ENCODE measurements at regions not wholly inside any gene's neighbourhood (a gene's known extent, or its start where the extent isn't known, plus 50 kb on each side); places are given as distances from the start of the nearest gene placed in this dataset.

DNA sequence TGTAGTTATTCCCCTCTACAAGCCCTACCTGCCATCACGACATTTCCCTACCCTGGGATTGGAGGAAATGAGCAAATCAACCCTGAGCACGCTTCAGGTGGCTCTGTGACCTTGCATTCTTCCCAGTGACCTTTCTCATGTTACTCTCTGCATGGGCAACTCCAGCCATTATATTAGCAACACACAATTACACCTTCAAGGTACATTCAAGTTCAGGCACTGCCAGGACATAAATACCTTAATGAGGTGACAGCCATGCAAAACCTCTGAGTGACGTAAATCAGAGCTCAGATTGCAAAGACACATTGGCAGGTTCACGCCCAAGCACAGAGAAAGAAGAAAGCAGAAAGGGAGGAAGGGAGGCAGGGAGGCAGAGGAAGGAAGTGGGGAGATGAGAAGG, 68.7 kb upstream of the ALK start:
- peak; percentile 77 for DNase-seq (ENCODE audit: extremely low spot score)
- Histone ChIP-seq H3K4me1 (no peaks in the 10 kb centered on the region), H3K9me3 (no peaks in the 10 kb centered on the region), H3K27me3 (peaks cover 0 to 8% (median 0%) of the 10 kb centered on the region in 4 donors), H3K4me3 (no peak overlapping the region), H3K36me3 (no peaks in the 10 kb centered on the region), H3K27ac (replicated peaks in 1 of 4) (no peak overlapping the region)
- intact Hi-C loops (cut with DNase I): no loop called here
- TF ChIP-seq, protein P1, sequence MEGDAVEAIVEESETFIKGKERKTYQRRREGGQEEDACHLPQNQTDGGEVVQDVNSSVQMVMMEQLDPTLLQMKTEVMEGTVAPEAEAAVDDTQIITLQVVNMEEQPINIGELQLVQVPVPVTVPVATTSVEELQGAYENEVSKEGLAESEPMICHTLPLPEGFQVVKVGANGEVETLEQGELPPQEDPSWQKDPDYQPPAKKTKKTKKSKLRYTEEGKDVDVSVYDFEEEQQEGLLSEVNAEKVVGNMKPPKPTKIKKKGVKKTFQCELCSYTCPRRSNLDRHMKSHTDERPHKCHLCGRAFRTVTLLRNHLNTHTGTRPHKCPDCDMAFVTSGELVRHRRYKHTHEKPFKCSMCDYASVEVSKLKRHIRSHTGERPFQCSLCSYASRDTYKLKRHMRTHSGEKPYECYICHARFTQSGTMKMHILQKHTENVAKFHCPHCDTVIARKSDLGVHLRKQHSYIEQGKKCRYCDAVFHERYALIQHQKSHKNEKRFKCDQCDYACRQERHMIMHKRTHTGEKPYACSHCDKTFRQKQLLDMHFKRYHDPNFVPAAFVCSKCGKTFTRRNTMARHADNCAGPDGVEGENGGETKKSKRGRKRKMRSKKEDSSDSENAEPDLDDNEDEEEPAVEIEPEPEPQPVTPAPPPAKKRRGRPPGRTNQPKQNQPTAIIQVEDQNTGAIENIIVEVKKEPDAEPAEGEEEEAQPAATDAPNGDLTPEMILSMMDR (IDR thresholded peaks at IDR 0.05): no peak
- TF ChIP-seq POLR2AphosphoS5 (IDR thresholded peaks at IDR 0.05) (no peak), POLR2A (IDR thresholded peaks at IDR 0.05; ENCODE audit: low read depth) (no peak), EP300 (IDR thresholded peaks at IDR 0.05) (no peak)
- 63% methylated on average over 4 of the region's 4 CpGs for WGBS

- WGBS: 71% methylated on average over 3 of the region's 3 CpGs
- no peaks in the 10 kb centered on the region for H3K4me1 ChIP-seq
- H3K9me3 ChIP-seq: no peaks in the 10 kb centered on the region
- H3K27ac ChIP-seq (replicated peaks in 1 of 4): no peak overlapping the region
- peak; percentile 66 for DNase-seq (ENCODE audit: extremely low spot score)
- peaks cover 0 to 12% (median 0%) of the 10 kb centered on the region in 4 donors for H3K27me3 ChIP-seq
- no peak overlapping the region for H3K4me3 ChIP-seq
- intact Hi-C loops (cut with DNase I): no loop called here
- TF ChIP-seq, protein P1 (IDR thresholded peaks at IDR 0.05): no peak
- no peak for TF ChIP-seq EP300 (IDR thresholded peaks at IDR 0.05)
- no peak for TF ChIP-seq POLR2A (IDR thresholded peaks at IDR 0.05; ENCODE audit: low read depth)
- no peak for TF ChIP-seq POLR2AphosphoS5 (IDR thresholded peaks at IDR 0.05)
- no peaks in the 10 kb centered on the region for H3K36me3 ChIP-seq
Measured at GRCh38 chr2:29991086-29991485, 69.7 kb upstream of the ALK start.

- peaks cover 0 to 10% (median 0%) of the 10 kb centered on the region in 4 donors for H3K27me3 ChIP-seq
- H3K9me3 ChIP-seq: peaks cover 0 to 19% (median 5%) of the 10 kb centered on the region in 4 donors
- no peaks in the 10 kb centered on the region for H3K4me1 ChIP-seq
- TF ChIP-seq, protein P1 (IDR thresholded peaks at IDR 0.05): no peak
- TF ChIP-seq EP300 (IDR thresholded peaks at IDR 0.05): no peak
- TF ChIP-seq POLR2AphosphoS5 (IDR thresholded peaks at IDR 0.05): no peak
- TF ChIP-seq POLR2A (IDR thresholded peaks at IDR 0.05; ENCODE audit: low read depth): no peak
- peak; percentile 70 for DNase-seq (ENCODE audit: extremely low spot score)
- H3K36me3 ChIP-seq: no peaks in the 10 kb centered on the region
- WGBS: 59% methylated on average over 1 of the region's 1 CpG
- no peak overlapping the region for H3K27ac ChIP-seq (replicated peaks in 1 of 4)
- H3K4me3 ChIP-seq: no peak overlapping the region
- intact Hi-C loops (cut with DNase I): no loop called here
Measured at GRCh38 chr2:29995241-29995640, 73.9 kb upstream of the ALK start.

DNA sequence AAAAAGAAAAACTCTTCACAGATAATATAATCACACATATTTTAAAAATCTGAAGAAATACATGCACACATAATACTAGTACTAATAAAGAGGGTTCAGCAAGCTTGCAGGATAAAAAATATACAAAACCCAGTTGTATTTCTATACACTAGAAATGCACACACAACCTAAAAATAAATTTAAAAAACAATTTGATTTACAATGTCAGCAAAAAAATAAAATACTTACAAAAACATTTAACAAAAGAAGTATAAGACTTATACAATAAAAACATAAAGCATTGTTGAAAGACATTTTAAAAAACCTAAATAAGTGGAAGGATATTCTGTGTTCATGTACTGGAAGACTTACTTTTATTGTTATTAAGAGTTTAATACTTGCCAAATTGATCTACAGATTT, 81.7 kb upstream of the ALK start:
- no peaks in the 10 kb centered on the region for H3K36me3 ChIP-seq
- no peak overlapping the region for H3K27ac ChIP-seq (replicated peaks in 1 of 4)
- no peak for DNase-seq (ENCODE audit: extremely low spot score)
- no peaks in the 10 kb centered on the region for H3K27me3 ChIP-seq
- TF ChIP-seq EP300 (IDR thresholded peaks at IDR 0.05) (no peak), POLR2A (IDR thresholded peaks at IDR 0.05; ENCODE audit: low read depth) (no peak), POLR2AphosphoS5 (IDR thresholded peaks at IDR 0.05) (no peak)
- TF ChIP-seq, protein P1 (IDR thresholded peaks at IDR 0.05): no peak
- H3K4me1 ChIP-seq: no peaks in the 10 kb centered on the region
- intact Hi-C loops (cut with DNase I): no loop called here
- H3K4me3 ChIP-seq: no peak overlapping the region
- peaks cover 0 to 18% (median 5%) of the 10 kb centered on the region in 4 donors for H3K9me3 ChIP-seq

GRCh38 chr2:30022444-30023071, 101.2 kb upstream of the ALK start:
- H3K27ac ChIP-seq (replicated peaks in 1 of 4): no peak overlapping the region
- peak; percentile 82 for DNase-seq (ENCODE audit: extremely low spot score)
- H3K36me3 ChIP-seq: no peaks in the 10 kb centered on the region
- no peak overlapping the region for H3K4me3 ChIP-seq
- intact Hi-C loops (cut with DNase I): no loop called here
- peaks cover 0 to 5% (median 0%) of the 10 kb centered on the region in 4 donors for H3K4me1 ChIP-seq
- TF ChIP-seq POLR2A (IDR thresholded peaks at IDR 0.05; ENCODE audit: low read depth): no peak
- TF ChIP-seq POLR2AphosphoS5 (IDR thresholded peaks at IDR 0.05): no peak
- WGBS: 67% methylated on average over 4 of the region's 4 CpGs
- H3K27me3 ChIP-seq: peaks cover 0 to 15% (median 0%) of the 10 kb centered on the region in 4 donors
- no peaks in the 10 kb centered on the region for H3K9me3 ChIP-seq

All from esophagus muscularis mucosa (tissue), 4 donors.